Subcutaneous abdominal adipose tissue (tissue), 5 donors: ENCODE measurements at regions not wholly inside any gene's neighbourhood (a gene's known extent, or its start where the extent isn't known, plus 50 kb on each side); places are given as distances from the start of the nearest gene placed in this dataset.
"Not testable (repeated sequence)": the region's sequence is repeated elsewhere in the genome, so short reads cannot be mapped to it uniquely, and the experiment has no call there.

ENCODE experiments used
- H3K27ac ChIP-seq: one replicate; pipeline ENCODE4 v1.7.0; 2013; ENCODE audit warnings: low read depth, mild to moderate bottlenecking, inconsistent platforms, low read length, moderate library complexity
- H3K27me3 ChIP-seq, 5 donors: one replicate each; pipeline ENCODE4 v1.7.0; 2013; ENCODE audit warnings: low read length in 5 of 5, inconsistent platforms in 1 of 5; ENCODE audit not compliant: control insufficient read depth in 5 of 5, insufficient read depth in 4 of 5
- H3K36me3 ChIP-seq, 5 donors: one replicate each; pipeline ENCODE4 v1.7.0; 2013; ENCODE audit warnings: low read length in 5 of 5; ENCODE audit not compliant: control insufficient read depth in 5 of 5, insufficient read depth in 5 of 5
- H3K4me1 ChIP-seq, 5 donors: one replicate each; pipeline ENCODE4 v1.7.0; 2013; ENCODE audit warnings: low read length in 5 of 5, mild to moderate bottlenecking in 3 of 5, moderate library complexity in 1 of 5; ENCODE audit not compliant: control insufficient read depth in 5 of 5, insufficient read depth in 5 of 5
- H3K4me3 ChIP-seq, 5 donors: one replicate each; pipeline ENCODE4 v1.7.0; 2013; ENCODE audit warnings: low read length in 5 of 5, low read depth in 1 of 5
- H3K9ac ChIP-seq, 5 donors: one replicate each; pipeline ENCODE4 v1.7.0; 2013; ENCODE audit warnings: low read length in 5 of 5, mild to moderate bottlenecking in 4 of 5, moderate library complexity in 3 of 5
- H3K9me3 ChIP-seq, 5 donors: one replicate each; pipeline ENCODE4 v1.7.0; 2013; ENCODE audit warnings: low read length in 5 of 5; ENCODE audit not compliant: control insufficient read depth in 5 of 5
- donor health status: healthy.
- donor health status: healthy.
- donor health status: healthy.
- donor health status: healthy.
- donor health status: healthy.

DNA sequence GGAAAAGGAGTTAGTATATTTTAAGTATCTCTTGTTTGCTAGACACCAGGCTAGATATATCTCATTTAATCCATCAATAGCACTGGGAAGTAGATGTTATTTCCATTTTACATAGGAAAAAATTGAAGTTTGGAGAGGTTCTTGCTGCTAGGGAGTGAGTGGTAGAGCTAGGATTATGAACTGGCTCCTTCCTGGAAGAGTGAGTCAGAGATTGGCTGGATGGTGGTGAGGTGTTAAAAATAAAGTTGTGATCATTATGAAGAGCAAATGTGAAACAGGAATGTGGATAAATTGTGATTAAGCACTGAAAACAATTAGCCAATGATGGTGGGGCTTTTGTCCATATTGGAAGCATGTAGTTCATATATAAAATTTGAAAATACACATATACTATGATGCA, 234.2 kb downstream of the WNT5A start:
- Histone ChIP-seq H3K27me3 (no peaks in the 10 kb centered on the region), H3K4me3 (no peak overlapping the region), H3K4me1 (no peaks in the 10 kb centered on the region), H3K9me3 (peaks cover 0 to 17% (median 2%) of the 10 kb centered on the region in 5 donors), H3K27ac (no peak overlapping the region), H3K9ac (no peak overlapping the region), H3K36me3 (no peaks in the 10 kb centered on the region)

GRCh38 chr3:55249156-55249555, 237.9 kb downstream of the WNT5A start:
- H3K9me3 ChIP-seq, result peaks cover 0 to 17% (median 2%) of the 10 kb centered on the region in 5 donors
- not testable (repeated sequence) for H3K27me3 ChIP-seq, H3K36me3 ChIP-seq, H3K4me3 ChIP-seq, H3K27ac ChIP-seq, H3K4me1 ChIP-seq, H3K9ac ChIP-seq

GRCh38 chr3:55247666-55248065, 239.4 kb downstream of the WNT5A start:
- H3K4me3 ChIP-seq, result no peak overlapping the region
- H3K9ac ChIP-seq, result no peak overlapping the region
- H3K27me3 ChIP-seq, result peaks cover 0 to 4% (median 0%) of the 10 kb centered on the region in 5 donors
- no peak overlapping the region for H3K27ac ChIP-seq
- no peaks in the 10 kb centered on the region for H3K36me3 ChIP-seq
- no peaks in the 10 kb centered on the region for H3K4me1 ChIP-seq
- H3K9me3 ChIP-seq, result peaks cover 0 to 17% (median 2%) of the 10 kb centered on the region in 5 donors

- no peak overlapping the region for H3K27ac ChIP-seq
- no peak overlapping the region for H3K9ac ChIP-seq
- H3K4me3 ChIP-seq, result peak overlapping the region in 1 of 5 donors; percentile 37
- peaks cover 0 to 14% (median 2%) of the 10 kb centered on the region in 5 donors for H3K9me3 ChIP-seq
- H3K4me1 ChIP-seq, result no peaks in the 10 kb centered on the region
- H3K36me3 ChIP-seq, result no peaks in the 10 kb centered on the region
- peaks cover 0 to 4% (median 0%) of the 10 kb centered on the region in 5 donors for H3K27me3 ChIP-seq
Measured at GRCh38 chr3:55246033-55246432, 241.1 kb downstream of the WNT5A start.

DNA sequence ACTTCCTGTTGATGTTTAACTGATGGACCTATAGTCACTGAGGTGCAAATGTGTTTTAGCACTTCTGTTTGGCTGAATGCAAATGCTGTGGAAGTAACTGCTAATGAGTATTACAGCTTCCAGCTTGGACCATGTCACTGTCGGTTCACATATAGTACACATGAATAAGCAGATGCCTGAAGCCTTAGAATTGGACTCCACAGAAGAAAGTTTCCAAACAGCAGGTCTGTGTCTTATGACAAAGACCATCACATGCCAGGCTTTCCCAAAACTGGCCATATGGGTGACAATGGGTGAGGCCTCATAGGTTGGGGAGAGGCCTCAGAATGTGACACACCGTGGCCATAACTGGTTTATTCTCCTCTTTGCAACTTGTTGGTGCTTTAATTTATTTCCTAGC, 241.8 kb downstream of the WNT5A start:
- peaks cover 0 to 14% (median 2%) of the 10 kb centered on the region in 5 donors for H3K9me3 ChIP-seq
- H3K27me3 ChIP-seq, result peaks cover 0 to 4% (median 0%) of the 10 kb centered on the region in 5 donors
- no peak overlapping the region for H3K27ac ChIP-seq
- no peak overlapping the region for H3K4me3 ChIP-seq
- no peaks in the 10 kb centered on the region for H3K4me1 ChIP-seq
- no peaks in the 10 kb centered on the region for H3K36me3 ChIP-seq
- H3K9ac ChIP-seq, result no peak overlapping the region

DNA sequence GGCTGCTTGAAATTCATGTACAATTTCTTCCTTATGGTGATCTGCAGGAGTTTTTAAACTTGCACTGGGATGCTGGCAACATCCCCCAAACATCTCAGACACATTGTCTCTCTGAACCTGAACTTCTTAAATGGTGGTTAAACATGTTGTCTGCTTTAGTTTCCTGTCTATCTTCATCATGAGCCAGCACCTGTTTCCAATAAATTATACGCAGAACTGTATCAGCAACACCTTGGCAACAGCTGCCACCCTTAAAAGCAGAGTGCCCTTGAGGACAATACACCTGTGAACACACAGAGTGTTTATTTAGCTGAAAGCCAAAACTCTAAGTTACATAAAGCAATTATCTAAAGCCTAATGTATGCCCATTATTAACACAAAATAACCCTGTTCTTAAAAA, 242.9 kb downstream of the WNT5A start:
- peaks cover 0 to 6% (median 0%) of the 10 kb centered on the region in 5 donors for H3K9me3 ChIP-seq
- H3K27ac ChIP-seq, result no peak overlapping the region
- peaks cover 0 to 4% (median 0%) of the 10 kb centered on the region in 5 donors for H3K27me3 ChIP-seq
- no peaks in the 10 kb centered on the region for H3K4me1 ChIP-seq
- no peaks in the 10 kb centered on the region for H3K36me3 ChIP-seq
- no peak overlapping the region for H3K4me3 ChIP-seq
- H3K9ac ChIP-seq, result no peak overlapping the region

DNA sequence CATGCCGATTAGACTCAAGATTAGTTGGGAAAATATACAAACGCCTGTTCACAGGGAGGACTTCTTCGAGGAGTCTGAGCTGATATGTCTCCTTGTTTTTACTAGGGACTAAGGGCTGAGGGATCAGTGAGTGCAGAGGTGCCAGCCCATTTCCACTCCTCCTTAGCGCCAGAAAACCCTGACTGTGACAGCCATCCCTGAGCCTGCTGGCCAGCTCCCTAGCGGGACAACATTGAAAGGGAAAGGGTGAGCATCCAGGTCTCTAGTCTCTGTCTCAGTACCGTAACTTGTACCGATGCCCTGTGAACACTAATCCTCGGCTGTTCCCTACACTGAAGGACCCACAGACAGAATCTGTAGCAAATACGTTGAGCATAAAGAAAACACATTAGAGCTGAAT, 243.4 kb downstream of the WNT5A start:
- no peak overlapping the region for H3K4me3 ChIP-seq

GRCh38 chr3:55242921-55243320, 244.2 kb downstream of the WNT5A start:
- H3K36me3 ChIP-seq, result no peaks in the 10 kb centered on the region
- H3K27me3 ChIP-seq, result peaks cover 0 to 4% (median 0%) of the 10 kb centered on the region in 5 donors
- no peaks in the 10 kb centered on the region for H3K9me3 ChIP-seq
- H3K27ac ChIP-seq, result no peak overlapping the region
- H3K9ac ChIP-seq, result no peak overlapping the region
- no peaks in the 10 kb centered on the region for H3K4me1 ChIP-seq
- H3K4me3 ChIP-seq, result no peak overlapping the region

More for the DNA sequence above, 243.4 kb downstream of the WNT5A start:
- Histone ChIP-seq H3K4me1 (no peaks in the 10 kb centered on the region), H3K27me3 (peaks cover 0 to 4% (median 0%) of the 10 kb centered on the region in 5 donors), H3K36me3 (no peaks in the 10 kb centered on the region), H3K9ac (no peak overlapping the region), H3K9me3 (peaks cover 0 to under 1% (median 0%) of the 10 kb centered on the region in 5 donors), H3K27ac (no peak overlapping the region)

DNA sequence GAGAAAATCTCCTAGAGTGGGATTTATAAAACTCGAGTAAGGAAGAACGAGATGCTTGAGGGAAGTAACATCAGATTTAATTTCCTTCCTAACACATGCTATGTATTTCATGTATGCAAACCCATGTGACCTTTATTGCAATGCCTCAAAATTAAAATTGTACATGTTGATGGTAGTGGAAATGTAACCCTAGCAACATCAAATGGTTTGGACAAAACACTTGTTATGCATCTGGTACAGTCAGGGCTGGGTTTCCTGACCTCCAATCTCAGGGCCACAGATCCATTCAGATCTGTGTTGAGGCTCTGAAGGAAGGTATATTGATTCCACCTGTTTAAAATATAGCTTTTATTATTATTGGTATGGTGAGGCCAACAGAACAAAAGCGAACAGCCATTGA, 246.0 kb downstream of the WNT5A start:
- Histone ChIP-seq H3K27me3 (peaks cover 0 to 4% (median 2%) of the 10 kb centered on the region in 5 donors), H3K4me1 (no peaks in the 10 kb centered on the region), H3K4me3 (no peak overlapping the region), H3K27ac (no peak overlapping the region), H3K36me3 (no peaks in the 10 kb centered on the region), H3K9me3 (no peaks in the 10 kb centered on the region), H3K9ac (no peak overlapping the region)

- H3K4me1 ChIP-seq, result no peaks in the 10 kb centered on the region
- H3K4me3 ChIP-seq, result no peak overlapping the region
- peaks cover 0 to 3% (median 0%) of the 10 kb centered on the region in 5 donors for H3K27me3 ChIP-seq
- H3K36me3 ChIP-seq, result no peaks in the 10 kb centered on the region
- H3K9ac ChIP-seq, result no peak overlapping the region
- H3K9me3 ChIP-seq, result peaks cover 0 to 2% (median 0%) of the 10 kb centered on the region in 5 donors
- H3K27ac ChIP-seq, result no peak overlapping the region
Measured at GRCh38 chr3:55235416-55235815, 251.7 kb downstream of the WNT5A start.

- H3K36me3 ChIP-seq, result no peaks in the 10 kb centered on the region
- no peaks in the 10 kb centered on the region for H3K4me1 ChIP-seq
- no peak overlapping the region for H3K27ac ChIP-seq
Measured at GRCh38 chr3:55226696-55227095, 260.4 kb downstream of the WNT5A start.

More at GRCh38 chr3:55226696-55227095, 260.4 kb downstream of the WNT5A start:
- Histone ChIP-seq H3K4me3 (no peak overlapping the region), H3K9ac (no peak overlapping the region), H3K9me3 (no peaks in the 10 kb centered on the region), H3K27me3 (no peaks in the 10 kb centered on the region)
